SU-DHL-6 (cell line): ENCODE measurements at regions not wholly inside any gene's neighbourhood (a gene's known extent, or its start where the extent isn't known, plus 50 kb on each side); places are given as distances from the start of the nearest gene placed in this dataset.
"Not testable (repeated sequence)": the region's sequence is repeated elsewhere in the genome, so short reads cannot be mapped to it uniquely, and the experiment has no call there.

Source experiments
- CTCF ChIP-seq: fragments of 200-600 bp; sonication (generic); IDR thresholded peaks from one replicate; pipeline ENCODE4 v1.5.1; 2017; ENCODE audit warnings: antibody characterized with exemption, mild to moderate bottlenecking, low read length, moderate library complexity; ENCODE audit not compliant: insufficient read depth, poor library complexity, severe bottlenecking
- EZH2phosphoT487 ChIP-seq: fragments of 200-600 bp; sonication (generic), shearing (Covaris generic); conservative IDR thresholded peaks from 2 replicates; pipeline ENCODE4 v1.6.1; 2018; ENCODE audit warnings: mild to moderate bottlenecking, antibody characterized with exemption, low read length, moderate library complexity, mixed read lengths

GRCh38 chr7:155239431-155240087 is 58.1 kb upstream of the INSIG1 start:
- TF ChIP-seq CTCF, EZH2phosphoT487: not testable (repeated sequence)
